GM12872 (cell line): ENCODE measurements at regions not wholly inside any gene's neighbourhood (a gene's known extent, or its start where the extent isn't known, plus 50 kb on each side); places are given as distances from the start of the nearest gene placed in this dataset.

Experiments used
- TF ChIP-seq, protein P1 (sequence below): IDR thresholded peaks from 3 replicates; pipeline ENCODE4 v1.5.1; 2011; ENCODE audit warnings: low read depth, mild to moderate bottlenecking, low read length, moderate library complexity; ENCODE audit not compliant: insufficient read depth

DNA sequence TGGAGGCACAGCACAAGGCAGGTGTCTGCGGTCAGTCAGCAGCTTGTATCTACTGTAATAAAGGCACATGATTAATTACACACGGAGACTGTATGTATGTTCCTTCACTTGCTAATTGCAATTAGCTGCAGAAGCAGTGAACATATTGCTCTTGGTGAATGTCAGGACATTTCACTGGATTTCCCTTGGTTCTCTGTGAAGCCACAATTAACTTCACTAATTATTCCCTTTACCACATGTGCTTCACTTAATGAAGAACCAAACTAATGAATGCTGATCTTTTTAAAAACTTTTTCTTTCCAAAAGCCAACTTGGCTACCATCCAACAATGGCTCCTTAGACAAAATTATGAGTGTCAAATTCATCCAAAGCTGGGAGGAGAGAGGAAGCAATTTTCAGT, 290.7 kb downstream of the ADRA2A start:
- TF ChIP-seq, protein P1, sequence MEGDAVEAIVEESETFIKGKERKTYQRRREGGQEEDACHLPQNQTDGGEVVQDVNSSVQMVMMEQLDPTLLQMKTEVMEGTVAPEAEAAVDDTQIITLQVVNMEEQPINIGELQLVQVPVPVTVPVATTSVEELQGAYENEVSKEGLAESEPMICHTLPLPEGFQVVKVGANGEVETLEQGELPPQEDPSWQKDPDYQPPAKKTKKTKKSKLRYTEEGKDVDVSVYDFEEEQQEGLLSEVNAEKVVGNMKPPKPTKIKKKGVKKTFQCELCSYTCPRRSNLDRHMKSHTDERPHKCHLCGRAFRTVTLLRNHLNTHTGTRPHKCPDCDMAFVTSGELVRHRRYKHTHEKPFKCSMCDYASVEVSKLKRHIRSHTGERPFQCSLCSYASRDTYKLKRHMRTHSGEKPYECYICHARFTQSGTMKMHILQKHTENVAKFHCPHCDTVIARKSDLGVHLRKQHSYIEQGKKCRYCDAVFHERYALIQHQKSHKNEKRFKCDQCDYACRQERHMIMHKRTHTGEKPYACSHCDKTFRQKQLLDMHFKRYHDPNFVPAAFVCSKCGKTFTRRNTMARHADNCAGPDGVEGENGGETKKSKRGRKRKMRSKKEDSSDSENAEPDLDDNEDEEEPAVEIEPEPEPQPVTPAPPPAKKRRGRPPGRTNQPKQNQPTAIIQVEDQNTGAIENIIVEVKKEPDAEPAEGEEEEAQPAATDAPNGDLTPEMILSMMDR, result no peak

DNA sequence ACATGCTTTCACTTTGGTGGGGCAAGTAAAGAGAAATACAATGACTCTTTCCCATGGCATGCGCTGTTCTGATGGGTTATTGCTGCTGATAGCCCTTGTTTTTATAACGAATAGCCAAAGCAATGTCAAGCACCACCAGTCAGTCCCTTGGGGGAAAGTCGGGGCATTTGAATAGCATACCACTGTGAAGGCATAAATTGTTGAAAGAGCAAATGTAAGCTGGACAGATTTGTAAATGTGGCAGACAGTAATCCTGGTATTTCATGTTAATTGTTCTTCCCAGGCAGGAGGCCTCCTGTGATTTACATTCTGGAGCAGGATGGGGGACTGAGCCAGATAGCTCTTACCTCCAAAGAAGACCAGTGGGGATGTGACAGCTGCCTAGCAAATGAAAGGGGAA, 293.3 kb downstream of the ADRA2A start:
- TF ChIP-seq, protein P1, result no peak

DNA sequence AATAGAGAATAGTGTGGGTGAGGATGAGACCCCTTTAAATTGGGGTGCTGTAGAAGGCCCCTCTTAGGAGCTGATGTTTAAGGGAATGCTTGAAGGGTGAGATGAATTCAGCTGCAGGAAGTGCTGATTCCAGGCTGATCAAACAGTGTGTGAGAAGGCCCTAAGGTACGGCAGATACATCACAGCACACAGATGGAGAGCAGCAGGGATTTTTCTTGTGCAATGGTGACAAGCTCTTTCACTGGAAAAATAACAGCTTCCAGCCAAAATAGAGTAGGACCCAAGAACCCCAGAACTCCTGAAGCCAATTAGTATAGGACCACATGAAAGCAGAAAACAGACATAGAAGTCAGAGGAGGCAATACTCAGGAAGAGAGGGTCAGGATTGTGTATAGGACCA, 296.9 kb downstream of the ADRA2A start:
- TF ChIP-seq, protein P1, result no peak

DNA sequence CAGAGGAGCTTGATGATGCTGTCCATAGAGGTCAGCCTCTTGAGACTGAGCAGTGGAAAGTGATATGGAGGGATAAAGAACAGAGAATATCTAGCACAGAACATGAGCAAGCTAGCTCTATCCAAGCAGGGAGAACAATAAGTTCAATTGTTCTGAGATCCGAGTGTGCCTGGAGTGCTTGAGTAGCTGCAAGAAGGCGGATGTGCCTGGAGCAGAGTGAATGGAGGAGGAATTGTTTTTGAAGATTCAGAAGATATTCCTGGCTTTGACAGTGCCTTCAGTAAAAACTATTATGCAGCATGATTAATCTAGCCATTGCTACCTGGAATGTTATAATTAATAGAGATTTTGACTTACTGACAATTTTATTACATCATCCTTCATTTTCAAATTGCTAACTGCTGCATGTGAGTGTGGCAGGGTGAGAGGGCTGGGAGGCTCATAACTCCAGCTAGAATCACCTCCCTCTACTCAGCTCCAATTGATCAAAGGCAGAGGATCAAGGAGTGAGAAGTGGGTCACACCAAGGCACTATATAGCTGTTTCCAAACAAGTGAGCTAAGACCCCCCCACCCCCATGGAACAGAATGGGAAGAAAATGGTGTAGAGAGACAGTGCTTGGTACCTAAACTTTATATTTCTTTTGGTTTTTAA, 302.8 kb downstream of the ADRA2A start:
- TF ChIP-seq, protein P1, result no peak

DNA sequence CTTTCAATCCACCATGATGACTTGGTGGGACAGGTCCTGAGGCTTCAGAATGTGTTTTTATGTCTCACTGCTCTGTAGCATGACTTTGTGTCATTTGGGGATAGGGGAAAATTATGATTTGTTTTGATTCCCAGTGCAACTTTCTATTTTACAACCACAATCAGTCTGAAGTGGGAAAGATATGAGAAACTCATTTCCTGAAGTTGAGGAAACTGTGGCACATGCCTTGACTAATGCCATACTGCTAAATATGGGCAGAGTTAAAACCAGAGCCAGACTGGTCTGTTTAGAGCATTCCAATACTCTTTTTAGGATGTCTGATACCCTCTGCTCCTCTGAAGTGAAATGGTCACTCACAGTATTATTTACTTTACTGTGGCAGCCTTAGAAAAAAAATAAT, 307.7 kb downstream of the ADRA2A start:
- TF ChIP-seq, protein P1, result no peak

DNA sequence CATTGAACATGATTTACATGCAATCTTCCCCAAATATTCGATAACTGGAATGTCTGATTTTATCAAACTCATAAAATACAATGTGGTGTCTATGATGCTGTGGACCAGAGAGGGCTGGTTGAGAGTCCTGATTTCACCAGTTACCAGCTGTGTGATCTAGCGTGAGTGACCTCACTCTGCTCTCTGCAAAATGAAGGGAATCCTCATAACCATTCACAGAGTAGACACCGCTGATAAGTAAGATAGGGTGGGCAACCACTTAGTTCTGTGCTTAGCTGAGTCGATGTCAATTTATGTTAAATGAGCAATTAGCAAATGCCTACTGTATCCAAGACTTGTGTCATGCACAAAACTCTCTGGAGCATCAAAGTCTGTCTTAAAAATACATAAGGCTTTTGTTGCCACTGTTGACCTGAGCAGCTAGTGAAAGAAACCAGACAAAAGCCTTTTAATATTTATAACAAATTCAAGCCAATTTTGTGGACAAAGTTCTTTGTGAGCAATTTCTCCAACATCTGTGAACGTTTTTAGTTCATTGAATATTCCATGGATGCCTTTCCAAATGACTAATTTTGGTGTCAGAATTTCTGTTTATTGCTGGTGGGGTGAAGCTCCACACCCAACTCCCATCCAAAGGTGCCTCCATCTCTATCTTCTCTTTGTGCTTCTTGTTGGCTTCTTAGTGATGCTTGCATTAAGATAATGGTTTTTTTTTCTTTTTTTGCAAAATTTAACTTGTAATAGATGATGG, 314.2 kb downstream of the ADRA2A start:
- TF ChIP-seq, protein P1, result no peak

DNA sequence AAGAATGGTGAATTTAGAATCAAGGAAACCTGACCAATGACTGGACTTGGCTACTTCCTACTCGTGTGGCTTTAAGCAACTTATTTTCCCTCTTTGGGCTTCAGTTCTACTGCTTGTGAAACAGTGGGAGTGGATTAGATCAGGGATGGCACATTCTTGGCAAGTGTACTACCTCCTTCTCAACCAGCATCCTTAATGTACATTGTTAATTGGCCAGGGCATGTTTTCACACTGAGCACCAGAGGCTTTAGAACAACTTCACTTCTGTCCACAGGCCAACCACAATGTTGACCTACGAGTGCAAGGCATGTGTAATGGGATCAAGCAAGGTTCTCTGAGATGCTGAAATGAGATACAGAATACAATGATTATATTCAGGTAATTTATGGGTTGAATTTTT, 315.3 kb downstream of the ADRA2A start:
- TF ChIP-seq, protein P1, result no peak
